Heart right ventricle (tissue), 16 donors: ENCODE measurements at regions not wholly inside any gene's neighbourhood (a gene's known extent, or its start where the extent isn't known, plus 50 kb on each side); places are given as distances from the start of the nearest gene placed in this dataset.

Experiments used
- ATAC-seq, 8 donors: fragments of 200-7000 bp; cut with Tn5 transposase; one replicate each; pipeline ENCODE4 v1.9.1; 2020; ENCODE audit warnings: mild to moderate bottlenecking in 8 of 8, moderate library complexity in 8 of 8, moderate number of reproducible peaks in 1 of 8
- DNase-seq, 2 donors: peaks; one replicate each; pipeline ENCODE4 v3.0.0-alpha.2; 2020
- H3K27ac ChIP-seq, 10 donors: fragments of 200-600 bp; sonication (generic) in 2 of 10; one replicate each; pipeline versions ENCODE4 v1.5.0 to v1.8.0; 2020 to 2022; ENCODE audit warnings: mild to moderate bottlenecking in 3 of 10
- H3K27me3 ChIP-seq, 7 donors: fragments of 200-600 bp; one replicate each; pipeline ENCODE4 v1.8.0; 2021 to 2022; ENCODE audit warnings: mild to moderate bottlenecking in 2 of 7
- H3K36me3 ChIP-seq, 9 donors: fragments of 200-600 bp; sonication (generic) in 1 of 9; one replicate each; pipeline versions ENCODE4 v1.5.0 to v1.8.0; 2020 to 2022; ENCODE audit warnings: mild to moderate bottlenecking in 2 of 9
- H3K4me1 ChIP-seq, 9 donors: fragments of 200-600 bp; sonication (generic) in 1 of 9; one replicate each; pipeline versions ENCODE4 v1.5.0 to v1.8.0; 2020 to 2022; ENCODE audit warnings: mild to moderate bottlenecking in 4 of 9
- H3K4me3 ChIP-seq, 10 donors: fragments of 200-600 bp; sonication (generic) in 2 of 10; one replicate each; pipeline versions ENCODE4 v1.5.0 to v1.8.0; 2020 to 2022; ENCODE audit warnings: mild to moderate bottlenecking in 7 of 10, moderate library complexity in 2 of 10
- H3K9me3 ChIP-seq, 11 donors: fragments of 200-600 bp in 10 of 11; sonication (generic) in 2 of 11; one replicate each; pipeline versions ENCODE4 v1.5.0 to v1.8.0; 2013 to 2022; ENCODE audit warnings: mild to moderate bottlenecking in 2 of 11, control low read depth in 1 of 11, moderate library complexity in 1 of 11
- WGBS, 2 donors: extraction: QIAGEN DNeasy Blood & Tissue Kit; methylation state at CpG; one replicate each; pipeline ENCODE4 v1.1.7; 2013; ENCODE audit warnings: inconsistent platforms in 1 of 2; 5-methylcytosine and 5-hydroxymethylcytosine counted together
- intact Hi-C, 10 donors: fragments of 100-400 bp; cut with DNase I; formaldehyde crosslinking; loops; one replicate each; pipeline versions ENCODE4 v1.11.1 to v1.14.2; 2022
- TF ChIP-seq, protein P1 (sequence below), 9 donors: fragments of 200-600 bp; sonication (generic) in 2 of 9; IDR thresholded peaks; one replicate each; pipeline versions ENCODE4 v1.5.0 to v1.8.0; 2021 to 2022; ENCODE audit warnings: antibody characterized with exemption in 9 of 9, mild to moderate bottlenecking in 5 of 9, moderate library complexity in 1 of 9
- donor health status: Arrhythmogenic right ventricular cardiomyopathy.
- donor health status: ischemic (EF 13 %, LVEDD 7.1; RV severe dilation, severe dysfunction).
- donor health status: healthy with polysubstance abuse.
- donor health status: DM: no; HTN: yes; CAD: no.
- donor health status: DM: no; HTN: no; CAD: no.
- donor health status: ischemic (EF 25% LVEDD 6.9; RV normal size, moderate dysfunction).
- donor health status: ischemic (EF 25% LVEDD 5.7; RV mildly dilated, moderate dysfunction).
- donor health status: healthy.
- donor health status: DM: yes; HTN: yes; CAD: no.
- donor health status: Ischemic cardiomyopathy.
- donor health status: ischemic (EF 35%, LVEDD 5.7; RV mildly dilated, moderate dysfunction).
- donor health status: nonischemic (EF 11% LVEDD 7.7; RV severe dilation, severe dysfunction).
- donor health status: DM: yes; HTN: yes; CAD: no.
- donor health status: PGD.
- donor health status: ischemic (EF 29% LVEDD 5.4; RV normal size, mild dysfunction).
- donor health status: nonischemic (EF 23%, LVEDD 6.1; RV moderate dilation, normal function).

DNA sequence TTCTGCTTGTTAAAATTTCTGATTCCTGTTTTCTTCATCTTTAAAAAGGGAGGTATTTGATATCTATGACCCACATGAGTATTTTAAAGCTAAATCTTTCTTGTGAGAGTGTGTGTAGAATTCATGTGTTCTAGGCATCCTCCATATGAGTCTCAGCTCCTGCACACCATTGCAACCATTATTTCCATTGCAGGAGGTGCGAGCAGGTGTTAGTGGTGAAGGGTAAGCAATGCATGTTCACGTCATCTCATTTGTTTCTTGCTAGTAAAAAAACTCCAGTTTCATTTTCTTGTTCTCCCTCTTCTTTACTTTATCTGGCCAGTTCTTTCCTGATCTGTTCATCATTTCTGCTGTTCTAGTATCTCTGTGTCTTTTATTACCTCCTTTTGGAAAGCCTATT lies 100.5 kb downstream of the ADRA2A start:
- no peak for DNase-seq
- Histone ChIP-seq H3K27me3 (peaks cover 0 to 4% (median 0%) of the 10 kb centered on the region in 7 donors), H3K4me3 (no peak overlapping the region), H3K36me3 (no peaks in the 10 kb centered on the region), H3K9me3 (peaks cover 0 to 9% (median 0%) of the 10 kb centered on the region in 11 donors), H3K4me1 (no peaks in the 10 kb centered on the region), H3K27ac (no peak overlapping the region)
- intact Hi-C loops, result no loop called here
- TF ChIP-seq, protein P1, sequence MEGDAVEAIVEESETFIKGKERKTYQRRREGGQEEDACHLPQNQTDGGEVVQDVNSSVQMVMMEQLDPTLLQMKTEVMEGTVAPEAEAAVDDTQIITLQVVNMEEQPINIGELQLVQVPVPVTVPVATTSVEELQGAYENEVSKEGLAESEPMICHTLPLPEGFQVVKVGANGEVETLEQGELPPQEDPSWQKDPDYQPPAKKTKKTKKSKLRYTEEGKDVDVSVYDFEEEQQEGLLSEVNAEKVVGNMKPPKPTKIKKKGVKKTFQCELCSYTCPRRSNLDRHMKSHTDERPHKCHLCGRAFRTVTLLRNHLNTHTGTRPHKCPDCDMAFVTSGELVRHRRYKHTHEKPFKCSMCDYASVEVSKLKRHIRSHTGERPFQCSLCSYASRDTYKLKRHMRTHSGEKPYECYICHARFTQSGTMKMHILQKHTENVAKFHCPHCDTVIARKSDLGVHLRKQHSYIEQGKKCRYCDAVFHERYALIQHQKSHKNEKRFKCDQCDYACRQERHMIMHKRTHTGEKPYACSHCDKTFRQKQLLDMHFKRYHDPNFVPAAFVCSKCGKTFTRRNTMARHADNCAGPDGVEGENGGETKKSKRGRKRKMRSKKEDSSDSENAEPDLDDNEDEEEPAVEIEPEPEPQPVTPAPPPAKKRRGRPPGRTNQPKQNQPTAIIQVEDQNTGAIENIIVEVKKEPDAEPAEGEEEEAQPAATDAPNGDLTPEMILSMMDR (IDR thresholded peaks at IDR 0.05), result no peak
- 83 to 91% methylated on average over 2 of the region's 2 CpGs for WGBS, 2 donors
- no peak for ATAC-seq

DNA sequence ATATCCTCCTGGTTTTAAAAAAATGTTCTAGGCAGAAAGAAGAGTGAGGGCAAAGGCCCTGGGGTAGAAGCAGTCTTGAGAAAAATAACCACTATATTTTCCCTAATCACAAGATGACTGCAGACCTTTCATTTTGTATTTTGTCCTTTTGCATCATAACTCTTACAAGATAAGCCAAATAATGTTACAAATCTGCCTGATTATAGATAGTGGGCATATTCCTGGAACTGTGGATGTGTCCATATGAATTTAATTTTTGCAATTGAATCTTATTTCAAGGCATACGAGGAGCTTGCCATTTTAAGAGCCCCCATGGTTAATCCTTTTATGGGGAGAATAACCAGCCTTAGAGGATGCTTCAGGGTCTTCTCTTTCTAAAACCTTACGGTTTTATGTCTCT lies 102.7 kb downstream of the ADRA2A start:
- Histone ChIP-seq H3K36me3 (no peaks in the 10 kb centered on the region), H3K9me3 (no peaks in the 10 kb centered on the region), H3K27ac (no peak overlapping the region), H3K27me3 (peaks cover 0 to 4% (median 0%) of the 10 kb centered on the region in 7 donors), H3K4me3 (no peak overlapping the region), H3K4me1 (no peaks in the 10 kb centered on the region)
- TF ChIP-seq, protein P1 (IDR thresholded peaks at IDR 0.05), result no peak
- no peak for ATAC-seq
- WGBS, 2 donors, result 69% methylated on average over 2 of the region's 2 CpGs
- no peak for DNase-seq
- intact Hi-C loops, result no loop called here

DNA sequence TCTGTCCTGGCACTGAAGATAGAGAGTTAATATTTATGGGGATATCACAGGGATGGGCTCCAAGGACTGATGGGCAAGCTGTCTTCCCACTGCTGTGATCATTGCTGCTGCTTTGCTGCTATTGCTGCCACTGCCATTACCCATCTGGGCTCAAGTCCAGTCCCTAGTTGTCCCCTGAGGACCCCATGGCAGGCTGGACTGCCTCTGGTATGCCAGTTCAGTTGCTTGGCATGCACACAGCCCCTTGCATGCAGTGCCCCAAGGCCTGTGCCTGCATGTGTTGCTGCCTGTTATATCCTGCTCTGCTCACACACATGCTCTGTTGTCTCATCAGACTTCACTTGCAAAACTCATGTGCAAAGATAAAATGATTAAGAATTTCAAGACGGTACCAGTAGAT lies 109.5 kb downstream of the ADRA2A start:
- ATAC-seq, result no peak
- H3K27ac ChIP-seq, result no peak overlapping the region

DNA sequence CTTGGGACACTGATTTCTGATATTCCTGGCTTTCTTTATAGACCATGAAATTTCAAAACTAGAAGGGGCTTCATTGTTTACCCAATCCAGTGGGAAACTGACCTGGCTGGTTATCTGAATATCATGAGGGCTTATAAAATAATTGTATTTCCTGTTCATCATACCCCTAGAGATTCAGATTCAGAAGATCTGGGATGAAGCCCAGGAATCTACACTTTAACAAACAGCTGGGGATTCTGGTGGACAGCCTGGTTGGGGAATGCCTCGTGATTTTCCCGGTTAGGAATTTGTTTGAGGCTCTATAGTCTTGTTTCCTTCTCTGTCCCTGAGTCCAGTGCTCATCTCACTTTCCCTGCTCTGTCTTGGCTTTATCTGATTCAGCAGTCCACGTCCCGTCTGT lies 110.3 kb downstream of the ADRA2A start:
- H3K36me3 ChIP-seq, result no peaks in the 10 kb centered on the region
- TF ChIP-seq, protein P1 (IDR thresholded peaks at IDR 0.05), result no peak
- DNase-seq, result no peak
- WGBS, 2 donors, result 43 to 48% methylated on average over 4 of the region's 4 CpGs
- intact Hi-C loops, result no loop called here
- H3K27me3 ChIP-seq, result no peaks in the 10 kb centered on the region
- no peak overlapping the region for H3K4me3 ChIP-seq
- H3K9me3 ChIP-seq, result no peaks in the 10 kb centered on the region
- no peak for ATAC-seq
- peak overlapping the region in 1 of 10 donors; percentile 16 for H3K27ac ChIP-seq
- no peaks in the 10 kb centered on the region for H3K4me1 ChIP-seq

More for the DNA sequence above, 109.5 kb downstream of the ADRA2A start:
- no peaks in the 10 kb centered on the region for H3K9me3 ChIP-seq
- WGBS, 2 donors, result 78 to 90% methylated on average over 1 of the region's 1 CpG
- H3K4me1 ChIP-seq, result no peaks in the 10 kb centered on the region
- intact Hi-C loops, result no loop called here
- no peak overlapping the region for H3K4me3 ChIP-seq
- H3K27me3 ChIP-seq, result no peaks in the 10 kb centered on the region
- TF ChIP-seq, protein P1 (IDR thresholded peaks at IDR 0.05), result no peak
- H3K36me3 ChIP-seq, result no peaks in the 10 kb centered on the region
- no peak for DNase-seq
